ENCODE measurements at regions not wholly inside any gene's neighbourhood (a gene's known extent, or its start where the extent isn't known, plus 50 kb on each side); places are given as distances from the start of the nearest gene placed in this dataset.

DNA sequence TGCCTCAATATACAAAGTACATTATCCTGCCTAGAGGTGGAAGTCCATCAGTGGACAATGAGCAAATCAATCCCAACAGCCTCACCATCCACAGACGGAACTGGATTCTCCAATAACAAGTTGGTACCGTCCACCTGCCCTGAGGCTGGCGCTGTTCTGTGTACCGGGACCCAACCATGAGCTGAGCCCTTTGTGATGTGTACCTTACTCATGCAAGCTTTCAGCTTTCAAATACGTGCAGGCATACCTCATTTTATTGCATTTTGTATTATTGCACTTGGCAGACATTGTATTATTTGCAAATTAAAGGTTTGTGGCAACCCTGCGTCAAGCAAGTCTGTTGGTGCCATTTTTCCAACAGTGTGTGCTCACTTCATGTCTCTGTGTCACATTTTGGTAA, 476.0 kb upstream of the MKI67 start:
- H3K27me3 ChIP-seq (ENCODE audit: control insufficient read depth in 4 of 4, insufficient read depth in 4 of 4, low read length in 3 of 4), result peaks cover 0 to 6% (median 0%) of the 10 kb centered on the region in 4 donors
- no peak overlapping the region for H3K9ac ChIP-seq (ENCODE audit: low read depth in 1 of 2, low read length in 2 of 2)
- H3K4me1 ChIP-seq (ENCODE audit: control insufficient read depth in 4 of 4, insufficient read depth in 4 of 4, low read length in 3 of 4), result no peaks in the 10 kb centered on the region
- no peak overlapping the region for H3K4me3 ChIP-seq (ENCODE audit: low read depth in 1 of 3, low read length in 3 of 3)
- peak; percentile 4 for DNase-seq (ENCODE audit: low spot score)
- WGBS, result 79% methylated on average over 6 of the region's 6 CpGs
- no peaks in the 10 kb centered on the region for H3K9me3 ChIP-seq (ENCODE audit: control insufficient read depth in 4 of 4, low read length in 3 of 4)
- H3K36me3 ChIP-seq (ENCODE audit: control insufficient read depth in 4 of 4, insufficient read depth in 3 of 4, low read depth in 1 of 4, low read length in 3 of 4), result no peaks in the 10 kb centered on the region
- H3K27ac ChIP-seq (ENCODE audit: low read depth in 1 of 2, low read length in 2 of 2), result no peak overlapping the region
- TF ChIP-seq RAD21 (IDR thresholded peaks at IDR 0.05), result no peak
- TF ChIP-seq, protein P1, sequence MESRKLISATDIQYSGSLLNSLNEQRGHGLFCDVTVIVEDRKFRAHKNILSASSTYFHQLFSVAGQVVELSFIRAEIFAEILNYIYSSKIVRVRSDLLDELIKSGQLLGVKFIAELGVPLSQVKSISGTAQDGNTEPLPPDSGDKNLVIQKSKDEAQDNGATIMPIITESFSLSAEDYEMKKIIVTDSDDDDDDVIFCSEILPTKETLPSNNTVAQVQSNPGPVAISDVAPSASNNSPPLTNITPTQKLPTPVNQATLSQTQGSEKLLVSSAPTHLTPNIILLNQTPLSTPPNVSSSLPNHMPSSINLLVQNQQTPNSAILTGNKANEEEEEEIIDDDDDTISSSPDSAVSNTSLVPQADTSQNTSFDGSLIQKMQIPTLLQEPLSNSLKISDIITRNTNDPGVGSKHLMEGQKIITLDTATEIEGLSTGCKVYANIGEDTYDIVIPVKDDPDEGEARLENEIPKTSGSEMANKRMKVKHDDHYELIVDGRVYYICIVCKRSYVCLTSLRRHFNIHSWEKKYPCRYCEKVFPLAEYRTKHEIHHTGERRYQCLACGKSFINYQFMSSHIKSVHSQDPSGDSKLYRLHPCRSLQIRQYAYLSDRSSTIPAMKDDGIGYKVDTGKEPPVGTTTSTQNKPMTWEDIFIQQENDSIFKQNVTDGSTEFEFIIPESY (IDR thresholded peaks at IDR 0.05), result no peak
- no peak for TF ChIP-seq TAF1 (conservative IDR thresholded peaks at IDR 0.05)
- TF ChIP-seq, protein P2, sequence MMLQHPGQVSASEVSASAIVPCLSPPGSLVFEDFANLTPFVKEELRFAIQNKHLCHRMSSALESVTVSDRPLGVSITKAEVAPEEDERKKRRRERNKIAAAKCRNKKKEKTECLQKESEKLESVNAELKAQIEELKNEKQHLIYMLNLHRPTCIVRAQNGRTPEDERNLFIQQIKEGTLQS (IDR thresholded peaks at IDR 0.05), result no peak
- no peak for TF ChIP-seq GABPA (IDR thresholded peaks at IDR 0.05 in 1 of 2, conservative IDR thresholded peaks at IDR 0.05 in 1 of 2)
- TF ChIP-seq FOXA1 (IDR thresholded peaks at IDR 0.05), result no peak
- TF ChIP-seq, protein P3, sequence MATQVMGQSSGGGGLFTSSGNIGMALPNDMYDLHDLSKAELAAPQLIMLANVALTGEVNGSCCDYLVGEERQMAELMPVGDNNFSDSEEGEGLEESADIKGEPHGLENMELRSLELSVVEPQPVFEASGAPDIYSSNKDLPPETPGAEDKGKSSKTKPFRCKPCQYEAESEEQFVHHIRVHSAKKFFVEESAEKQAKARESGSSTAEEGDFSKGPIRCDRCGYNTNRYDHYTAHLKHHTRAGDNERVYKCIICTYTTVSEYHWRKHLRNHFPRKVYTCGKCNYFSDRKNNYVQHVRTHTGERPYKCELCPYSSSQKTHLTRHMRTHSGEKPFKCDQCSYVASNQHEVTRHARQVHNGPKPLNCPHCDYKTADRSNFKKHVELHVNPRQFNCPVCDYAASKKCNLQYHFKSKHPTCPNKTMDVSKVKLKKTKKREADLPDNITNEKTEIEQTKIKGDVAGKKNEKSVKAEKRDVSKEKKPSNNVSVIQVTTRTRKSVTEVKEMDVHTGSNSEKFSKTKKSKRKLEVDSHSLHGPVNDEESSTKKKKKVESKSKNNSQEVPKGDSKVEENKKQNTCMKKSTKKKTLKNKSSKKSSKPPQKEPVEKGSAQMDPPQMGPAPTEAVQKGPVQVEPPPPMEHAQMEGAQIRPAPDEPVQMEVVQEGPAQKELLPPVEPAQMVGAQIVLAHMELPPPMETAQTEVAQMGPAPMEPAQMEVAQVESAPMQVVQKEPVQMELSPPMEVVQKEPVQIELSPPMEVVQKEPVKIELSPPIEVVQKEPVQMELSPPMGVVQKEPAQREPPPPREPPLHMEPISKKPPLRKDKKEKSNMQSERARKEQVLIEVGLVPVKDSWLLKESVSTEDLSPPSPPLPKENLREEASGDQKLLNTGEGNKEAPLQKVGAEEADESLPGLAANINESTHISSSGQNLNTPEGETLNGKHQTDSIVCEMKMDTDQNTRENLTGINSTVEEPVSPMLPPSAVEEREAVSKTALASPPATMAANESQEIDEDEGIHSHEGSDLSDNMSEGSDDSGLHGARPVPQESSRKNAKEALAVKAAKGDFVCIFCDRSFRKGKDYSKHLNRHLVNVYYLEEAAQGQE (IDR thresholded peaks at IDR 0.05), result no peak
- TF ChIP-seq, protein P4, sequence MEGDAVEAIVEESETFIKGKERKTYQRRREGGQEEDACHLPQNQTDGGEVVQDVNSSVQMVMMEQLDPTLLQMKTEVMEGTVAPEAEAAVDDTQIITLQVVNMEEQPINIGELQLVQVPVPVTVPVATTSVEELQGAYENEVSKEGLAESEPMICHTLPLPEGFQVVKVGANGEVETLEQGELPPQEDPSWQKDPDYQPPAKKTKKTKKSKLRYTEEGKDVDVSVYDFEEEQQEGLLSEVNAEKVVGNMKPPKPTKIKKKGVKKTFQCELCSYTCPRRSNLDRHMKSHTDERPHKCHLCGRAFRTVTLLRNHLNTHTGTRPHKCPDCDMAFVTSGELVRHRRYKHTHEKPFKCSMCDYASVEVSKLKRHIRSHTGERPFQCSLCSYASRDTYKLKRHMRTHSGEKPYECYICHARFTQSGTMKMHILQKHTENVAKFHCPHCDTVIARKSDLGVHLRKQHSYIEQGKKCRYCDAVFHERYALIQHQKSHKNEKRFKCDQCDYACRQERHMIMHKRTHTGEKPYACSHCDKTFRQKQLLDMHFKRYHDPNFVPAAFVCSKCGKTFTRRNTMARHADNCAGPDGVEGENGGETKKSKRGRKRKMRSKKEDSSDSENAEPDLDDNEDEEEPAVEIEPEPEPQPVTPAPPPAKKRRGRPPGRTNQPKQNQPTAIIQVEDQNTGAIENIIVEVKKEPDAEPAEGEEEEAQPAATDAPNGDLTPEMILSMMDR (IDR thresholded peaks at IDR 0.05; ENCODE audit: low read depth, low read length, missing input control), result no peak

DNA sequence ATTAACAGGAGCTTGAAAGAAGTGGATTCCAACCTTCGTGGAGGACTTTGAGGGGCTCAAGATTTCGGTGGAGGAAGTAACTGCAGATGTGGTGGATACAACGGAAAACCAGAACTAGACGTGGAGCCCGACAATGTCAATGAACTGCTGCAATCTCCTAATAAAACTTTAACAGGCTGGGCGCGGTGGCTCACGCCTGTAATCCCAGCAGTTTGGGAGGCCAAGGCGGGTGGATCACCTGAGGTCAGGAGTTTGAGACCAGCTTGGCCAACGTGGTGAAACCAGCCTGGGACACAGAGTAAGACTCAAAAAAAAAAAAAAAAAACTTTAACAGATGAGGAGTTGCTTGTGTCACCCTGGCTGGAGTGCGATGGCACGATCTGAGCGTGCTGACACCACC, 477.8 kb upstream of the MKI67 start:
- Histone ChIP-seq H3K9me3 (ENCODE audit: control insufficient read depth in 4 of 4, low read length in 3 of 4) (no peaks in the 10 kb centered on the region), H3K4me1 (ENCODE audit: control insufficient read depth in 4 of 4, insufficient read depth in 4 of 4, low read length in 3 of 4) (no peaks in the 10 kb centered on the region), H3K27me3 (ENCODE audit: control insufficient read depth in 4 of 4, insufficient read depth in 4 of 4, low read length in 3 of 4) (peaks cover 0 to 6% (median 0%) of the 10 kb centered on the region in 4 donors), H3K36me3 (ENCODE audit: control insufficient read depth in 4 of 4, insufficient read depth in 3 of 4, low read depth in 1 of 4, low read length in 3 of 4) (no peaks in the 10 kb centered on the region), H3K4me3 (ENCODE audit: low read depth in 1 of 3, low read length in 3 of 3) (no peak overlapping the region), H3K9ac (ENCODE audit: low read depth in 1 of 2, low read length in 2 of 2) (no peak overlapping the region), H3K27ac (ENCODE audit: low read depth in 1 of 2, low read length in 2 of 2) (no peak overlapping the region)
- 84% methylated on average over 13 of the region's 13 CpGs for WGBS
- DNase-seq (ENCODE audit: low spot score), result no peak
- TF ChIP-seq RXRA (IDR thresholded peaks at IDR 0.05), result no peak
- no peak for TF ChIP-seq SP1 (IDR thresholded peaks at IDR 0.05)
- TF ChIP-seq, protein P2 (IDR thresholded peaks at IDR 0.05), result no peak
- no peak for TF ChIP-seq FOXA2 (IDR thresholded peaks at IDR 0.05)
- no peak for TF ChIP-seq EGR1 (IDR thresholded peaks at IDR 0.05; ENCODE audit: low read depth in 2 of 2)
- TF ChIP-seq, protein P1 (IDR thresholded peaks at IDR 0.05), result no peak
- TF ChIP-seq YY1 (IDR thresholded peaks at IDR 0.05), result no peak
- no peak for TF ChIP-seq HNF4A (conservative IDR thresholded peaks at IDR 0.05)
- TF ChIP-seq, protein P5, sequence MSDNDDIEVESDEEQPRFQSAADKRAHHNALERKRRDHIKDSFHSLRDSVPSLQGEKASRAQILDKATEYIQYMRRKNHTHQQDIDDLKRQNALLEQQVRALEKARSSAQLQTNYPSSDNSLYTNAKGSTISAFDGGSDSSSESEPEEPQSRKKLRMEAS (IDR thresholded peaks at IDR 0.05), result no peak
- TF ChIP-seq, protein P3 (IDR thresholded peaks at IDR 0.05), result no peak
- TF ChIP-seq GABPA (IDR thresholded peaks at IDR 0.05 in 1 of 2, conservative IDR thresholded peaks at IDR 0.05 in 1 of 2), result no peak
- TF ChIP-seq RAD21 (IDR thresholded peaks at IDR 0.05), result no peak
- TF ChIP-seq TAF1 (conservative IDR thresholded peaks at IDR 0.05), result no peak

Measured in liver (tissue), 8 donors.